Right lobe of liver (tissue), 6 donors: ENCODE measurements at regions not wholly inside any gene's neighbourhood (a gene's known extent, or its start where the extent isn't known, plus 50 kb on each side); places are given as distances from the start of the nearest gene placed in this dataset.
A peak's percentile ranks its signal among the peaks of the same experiment; 100 is the strongest.

Source experiments
- ATAC-seq, 4 donors: fragments of 200-7000 bp; cut with Tn5 transposase; one replicate each; pipeline ENCODE4 v1.9.1; 2020; ENCODE audit warnings: mild to moderate bottlenecking in 4 of 4, moderate library complexity in 4 of 4
- DNase-seq, 3 donors: peaks; one replicate each; pipeline ENCODE4 v3.0.0-alpha.2; 2020
- H3K27ac ChIP-seq, 3 donors: fragments of 200-600 bp; one replicate each; pipeline ENCODE4 v1.8.0; 2022
- H3K27me3 ChIP-seq, 2 donors: fragments of 200-600 bp; one replicate each; pipeline ENCODE4 v1.8.0; 2022
- H3K36me3 ChIP-seq, 4 donors: fragments of 200-600 bp; sonication (generic) in 1 of 4; one replicate each; pipeline versions ENCODE4 v1.5.1 to v1.8.0; 2017 to 2022; ENCODE audit warnings: control low read depth in 1 of 4
- H3K4me1 ChIP-seq, 4 donors: fragments of 200-600 bp; sonication (generic) in 1 of 4; one replicate each; pipeline versions ENCODE4 v1.5.1 to v1.8.0; 2017 to 2022; ENCODE audit warnings: control low read depth in 1 of 4
- H3K4me3 ChIP-seq, 3 donors: fragments of 200-600 bp; one replicate each; pipeline ENCODE4 v1.8.0; 2022
- H3K9me3 ChIP-seq, 4 donors: fragments of 200-600 bp; sonication (generic) in 1 of 4; one replicate each; pipeline versions ENCODE4 v1.5.1 to v1.8.0; 2017 to 2022; ENCODE audit warnings: control low read depth in 1 of 4
- CTCF ChIP-seq, 4 donors: fragments of 200-600 bp in 3 of 4; fragments of 450-650 bp in 1 of 4; IDR thresholded peaks; one replicate each; pipeline versions ENCODE4 v1.5.1 to v1.8.0; 2016 to 2022; ENCODE audit warnings: antibody characterized with exemption in 4 of 4, mild to moderate bottlenecking in 2 of 4
- POLR2A ChIP-seq: fragments of 450-650 bp; IDR thresholded peaks from one replicate; pipeline ENCODE4 v1.6.1; 2017; ENCODE audit warnings: antibody characterized with exemption, mild to moderate bottlenecking
- WGBS: methylation state at CpG from one replicate; pipeline ENCODE4 v1.1.6; 2018; ENCODE audit warnings: low coverage, low lambda C conversion rate; ENCODE audit not compliant: insufficient coverage; ENCODE audit errors: missing lambda C conversion rate; 5-methylcytosine and 5-hydroxymethylcytosine counted together
- intact Hi-C, 2 donors: fragments of 100-400 bp; cut with DNase I; formaldehyde crosslinking; loops; one replicate each; pipeline versions ENCODE4 v1.11.2 to v1.14.1; 2022
- donor health status: DM: no; HTN: yes; CAD: no.
- donor health status: DM: no; HTN: no; CAD: no.
- donor health status: DM: no; HTN: no; CAD: no.
- donor health status: DM: no; HTN: yes; CAD: no.
- donor health status: DM: no; HTN: yes; CAD: no.

- H3K27ac ChIP-seq = no peak overlapping the region
Measured at GRCh38 chr7:48992816-48993215, 68.5 kb downstream of the CDC14C start.

DNA sequence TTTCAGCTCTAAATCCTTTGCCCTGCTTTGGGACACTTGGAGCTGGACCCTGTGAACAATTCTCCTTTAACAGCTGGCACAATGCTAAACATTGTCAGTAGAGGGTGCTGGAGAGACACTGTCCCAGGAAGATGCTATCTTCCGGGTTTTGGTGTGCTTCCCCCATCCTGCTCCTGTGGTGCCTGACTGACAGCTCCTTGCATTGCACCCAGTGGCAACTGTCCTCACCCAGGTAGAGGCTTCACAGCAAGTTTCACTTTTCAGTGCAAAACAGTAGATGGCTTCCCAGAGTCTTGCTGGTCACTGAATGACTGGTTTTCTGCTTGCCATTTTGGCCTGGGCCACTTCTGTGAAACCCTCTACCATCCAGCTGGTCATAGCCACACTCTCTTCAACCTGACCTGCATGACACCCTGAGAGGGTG lies 77.3 kb downstream of the CDC14C start:
- 0% methylated on average over 1 of the region's 1 CpG for WGBS
- no peak for TF ChIP-seq POLR2A
- TF ChIP-seq CTCF (IDR thresholded peaks at IDR 0.05) = peak; percentile 6 to 43 (median 30)
- H3K27ac ChIP-seq = no peak overlapping the region
- intact Hi-C loops = no loop called here
- DNase-seq (no peak), ATAC-seq (peak; percentile 52 to 68 (median 62))
- H3K4me3 ChIP-seq = no peak overlapping the region
- H3K9me3 ChIP-seq = no peaks in the 10 kb centered on the region
- H3K27me3 ChIP-seq = no peaks in the 10 kb centered on the region
- no peaks in the 10 kb centered on the region for H3K4me1 ChIP-seq
- no peaks in the 10 kb centered on the region for H3K36me3 ChIP-seq

More at GRCh38 chr7:48992816-48993215, 68.5 kb downstream of the CDC14C start:
- Histone ChIP-seq H3K9me3 (no peaks in the 10 kb centered on the region), H3K36me3 (no peaks in the 10 kb centered on the region), H3K27me3 (no peaks in the 10 kb centered on the region), H3K4me1 (no peaks in the 10 kb centered on the region), H3K4me3 (no peak overlapping the region)
- 36% methylated on average over 4 of the region's 4 CpGs for WGBS
- intact Hi-C loops = no loop called here
- no peak for DNase-seq
- TF ChIP-seq POLR2A = no peak
- no peak for TF ChIP-seq CTCF (IDR thresholded peaks at IDR 0.05)
- no peak for ATAC-seq

- H3K36me3 ChIP-seq = no peaks in the 10 kb centered on the region
- H3K9me3 ChIP-seq = no peaks in the 10 kb centered on the region
- no peak overlapping the region for H3K4me3 ChIP-seq
- DNase-seq (no peak), ATAC-seq (no peak)
- H3K27ac ChIP-seq = no peak overlapping the region
- intact Hi-C loops = no loop called here
- H3K4me1 ChIP-seq = no peaks in the 10 kb centered on the region
- 10% methylated on average over 2 of the region's 2 CpGs for WGBS
- H3K27me3 ChIP-seq = no peaks in the 10 kb centered on the region
- no peak for TF ChIP-seq POLR2A
- no peak for TF ChIP-seq CTCF (IDR thresholded peaks at IDR 0.05)
Measured at GRCh38 chr7:49010717-49011116, 86.4 kb downstream of the CDC14C start.

GRCh38 chr7:49014870-49015269 lies 90.5 kb downstream of the CDC14C start:
- no peak overlapping the region for H3K27ac ChIP-seq
- H3K27me3 ChIP-seq = no peaks in the 10 kb centered on the region
- DNase-seq (no peak), ATAC-seq (no peak)
- H3K4me3 ChIP-seq = no peak overlapping the region
- no peaks in the 10 kb centered on the region for H3K9me3 ChIP-seq
- WGBS = 67% methylated on average over 4 of the region's 4 CpGs
- intact Hi-C loops = no loop called here
- TF ChIP-seq POLR2A (no peak), CTCF (IDR thresholded peaks at IDR 0.05) (no peak)
- H3K4me1 ChIP-seq = no peaks in the 10 kb centered on the region
- no peaks in the 10 kb centered on the region for H3K36me3 ChIP-seq

DNA sequence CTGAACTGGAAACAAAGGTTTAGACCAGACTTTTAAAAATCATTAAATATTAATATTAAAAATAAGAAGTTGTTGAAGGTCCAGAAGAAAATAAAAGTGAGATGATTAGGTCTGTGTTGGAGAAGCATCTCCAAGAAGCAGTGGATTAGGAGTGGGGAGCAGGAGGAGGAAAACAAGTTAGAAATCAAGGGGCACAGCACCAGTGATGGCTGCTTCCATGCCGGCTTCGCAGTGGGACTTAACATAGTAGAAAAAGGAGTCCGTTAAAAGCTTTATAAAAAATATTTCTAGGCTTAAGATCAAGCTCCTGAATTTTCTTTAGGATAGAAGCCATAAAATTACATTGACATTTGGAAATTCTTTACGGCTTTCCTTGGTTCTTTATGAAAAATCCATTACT lies 95.8 kb downstream of the CDC14C start:
- no peak overlapping the region for H3K27ac ChIP-seq
- no peaks in the 10 kb centered on the region for H3K36me3 ChIP-seq
- H3K4me3 ChIP-seq = no peak overlapping the region
- H3K4me1 ChIP-seq = no peaks in the 10 kb centered on the region
- TF ChIP-seq POLR2A = no peak
- no peak for TF ChIP-seq CTCF (IDR thresholded peaks at IDR 0.05)
- no peaks in the 10 kb centered on the region for H3K9me3 ChIP-seq
- DNase-seq (no peak), ATAC-seq (no peak)
- intact Hi-C loops = no loop called here
- WGBS = 75% methylated on average over 3 of the region's 4 CpGs
- H3K27me3 ChIP-seq = no peaks in the 10 kb centered on the region
